IPS-15b (cell line): ENCODE measurements at regions not wholly inside any gene's neighbourhood (a gene's known extent, or its start where the extent isn't known, plus 50 kb on each side); places are given as distances from the start of the nearest gene placed in this dataset.

ENCODE experiments used
- H3K27me3 ChIP-seq: one replicate; pipeline ENCODE4 v1.6.1; 2013; ENCODE audit warnings: low read length; ENCODE audit not compliant: control insufficient read depth, insufficient read depth
- H3K36me3 ChIP-seq: one replicate; pipeline ENCODE4 v1.6.1; 2013; ENCODE audit warnings: low read length; ENCODE audit not compliant: control insufficient read depth, insufficient read depth
- H3K4me1 ChIP-seq: one replicate; pipeline ENCODE4 v1.6.1; 2013; ENCODE audit warnings: mild to moderate bottlenecking, low read length; ENCODE audit not compliant: control insufficient read depth, insufficient read depth
- H3K4me3 ChIP-seq: one replicate; pipeline ENCODE4 v1.5.1; 2013; ENCODE audit warnings: low read depth, low read length
- H3K9ac ChIP-seq: one replicate; pipeline ENCODE4 v1.6.1; 2013; ENCODE audit warnings: low read depth, mild to moderate bottlenecking, low read length
- H3K9me3 ChIP-seq: one replicate; pipeline ENCODE4 v1.6.1; 2013; ENCODE audit warnings: mild to moderate bottlenecking, low read length; ENCODE audit not compliant: control insufficient read depth, insufficient read depth

DNA sequence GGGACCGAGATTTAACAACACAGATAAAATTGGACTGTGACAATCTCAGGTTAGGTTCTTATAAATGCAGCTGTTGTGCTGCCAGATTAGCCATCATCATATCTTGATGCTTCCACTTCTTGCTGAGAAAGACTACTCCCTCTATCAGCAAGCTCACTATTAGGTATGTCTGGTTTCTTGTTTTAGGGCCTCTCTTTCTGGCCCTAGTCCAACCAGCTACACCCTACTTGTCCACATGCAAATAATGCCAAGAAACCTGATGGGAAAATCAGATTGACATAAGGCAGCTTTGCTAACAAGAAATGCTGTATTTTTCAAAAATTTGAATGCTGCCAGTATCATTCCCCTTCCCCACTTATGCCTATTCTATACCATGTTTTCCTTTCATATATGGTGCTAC lies 296.0 kb downstream of the RMST start:
- no peaks in the 10 kb centered on the region for H3K36me3 ChIP-seq
- H3K4me3 ChIP-seq = no peak overlapping the region

DNA sequence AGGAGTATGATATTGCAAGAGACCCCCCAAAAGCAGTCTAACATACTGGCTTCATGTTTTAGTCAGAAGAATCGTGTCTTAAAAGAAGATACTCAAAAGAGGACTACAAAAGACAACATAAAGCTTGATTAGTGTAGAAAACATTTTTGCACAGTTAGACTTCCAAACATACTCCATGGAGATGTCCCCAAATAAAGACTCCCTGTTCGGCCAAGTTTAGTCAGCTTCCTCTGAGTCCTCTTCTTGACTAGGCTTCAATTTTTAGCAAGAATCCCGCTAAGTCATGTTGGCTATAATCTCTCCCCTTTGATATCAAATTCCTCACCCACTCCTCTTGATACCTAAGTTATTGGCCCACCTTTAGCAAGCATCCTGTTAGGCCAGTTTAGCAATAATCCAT lies 298.0 kb downstream of the RMST start:
- no peak overlapping the region for H3K4me3 ChIP-seq
- H3K4me1 ChIP-seq = no peaks in the 10 kb centered on the region
- no peaks in the 10 kb centered on the region for H3K9me3 ChIP-seq
- no peak overlapping the region for H3K9ac ChIP-seq
- H3K27me3 ChIP-seq = no peaks in the 10 kb centered on the region
- H3K36me3 ChIP-seq = no peaks in the 10 kb centered on the region

More for the DNA sequence above, 296.0 kb downstream of the RMST start:
- Histone ChIP-seq H3K4me1 (no peaks in the 10 kb centered on the region), H3K9me3 (no peaks in the 10 kb centered on the region), H3K9ac (no peak overlapping the region), H3K27me3 (no peaks in the 10 kb centered on the region)

DNA sequence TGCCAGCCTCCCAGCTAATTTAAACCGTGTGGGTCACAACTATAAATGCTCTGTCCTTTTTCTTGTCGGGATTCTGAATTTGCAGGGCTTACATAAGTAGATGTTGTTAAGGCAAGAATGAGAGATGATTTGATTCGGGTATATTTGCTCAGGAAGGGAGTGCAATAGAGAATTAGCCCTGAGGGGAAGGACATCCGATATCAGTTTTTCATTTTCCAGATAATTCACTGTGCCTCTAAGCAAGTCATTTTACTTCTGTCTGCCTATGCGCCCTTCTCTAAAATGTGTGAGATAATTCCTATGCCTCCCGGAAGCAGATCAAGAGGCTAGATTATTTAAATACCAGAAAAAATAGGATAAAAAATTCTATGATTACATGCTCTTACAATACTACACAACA lies 300.5 kb downstream of the RMST start:
- H3K4me1 ChIP-seq = no peaks in the 10 kb centered on the region
- H3K9me3 ChIP-seq = no peaks in the 10 kb centered on the region
- H3K36me3 ChIP-seq = no peaks in the 10 kb centered on the region
- H3K27me3 ChIP-seq = no peaks in the 10 kb centered on the region
- H3K4me3 ChIP-seq = no peak overlapping the region
- no peak overlapping the region for H3K9ac ChIP-seq

DNA sequence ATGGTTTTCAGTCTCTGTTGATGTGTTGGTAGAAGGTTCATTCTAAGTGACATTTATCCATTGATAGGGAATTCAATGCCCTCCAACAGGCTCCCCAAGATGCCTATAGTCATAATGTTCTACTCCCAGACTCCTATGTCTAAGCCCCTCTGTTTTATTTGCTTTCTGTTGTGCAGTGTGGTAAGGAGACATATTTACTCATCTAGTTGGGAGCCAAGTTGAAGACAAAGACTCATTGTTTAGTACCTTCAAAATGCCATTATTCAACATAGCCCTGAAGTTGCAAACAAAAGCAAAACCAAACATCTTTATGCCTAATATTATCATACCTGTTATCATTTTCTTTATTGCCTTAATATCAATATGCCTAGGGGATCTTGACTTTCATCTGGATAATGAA lies 302.1 kb downstream of the RMST start:
- H3K4me3 ChIP-seq = no peak overlapping the region
- H3K4me1 ChIP-seq = no peaks in the 10 kb centered on the region
- no peaks in the 10 kb centered on the region for H3K9me3 ChIP-seq
- no peaks in the 10 kb centered on the region for H3K36me3 ChIP-seq
- H3K27me3 ChIP-seq = no peaks in the 10 kb centered on the region
- no peak overlapping the region for H3K9ac ChIP-seq

DNA sequence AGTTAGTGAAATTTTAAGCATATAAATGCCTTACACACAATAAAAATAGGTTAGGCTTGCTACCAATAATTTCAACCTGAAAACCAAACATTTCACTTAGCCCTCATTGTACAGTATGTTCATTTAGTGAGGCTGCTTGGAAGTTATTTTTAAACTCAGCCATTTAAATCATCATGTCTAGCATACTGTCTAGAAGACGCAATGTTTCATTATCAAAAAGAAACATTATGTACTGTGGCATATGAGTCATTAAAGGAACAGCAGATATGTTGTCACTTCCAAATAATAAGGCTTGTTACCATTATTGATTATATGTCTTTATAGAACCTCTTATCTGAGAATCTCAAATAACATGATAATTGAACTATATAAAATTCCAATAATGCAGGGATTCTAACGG lies 304.7 kb downstream of the RMST start:
- Histone ChIP-seq H3K4me3 (no peak overlapping the region), H3K9ac (no peak overlapping the region), H3K36me3 (no peaks in the 10 kb centered on the region), H3K27me3 (no peaks in the 10 kb centered on the region), H3K9me3 (no peaks in the 10 kb centered on the region), H3K4me1 (no peaks in the 10 kb centered on the region)

DNA sequence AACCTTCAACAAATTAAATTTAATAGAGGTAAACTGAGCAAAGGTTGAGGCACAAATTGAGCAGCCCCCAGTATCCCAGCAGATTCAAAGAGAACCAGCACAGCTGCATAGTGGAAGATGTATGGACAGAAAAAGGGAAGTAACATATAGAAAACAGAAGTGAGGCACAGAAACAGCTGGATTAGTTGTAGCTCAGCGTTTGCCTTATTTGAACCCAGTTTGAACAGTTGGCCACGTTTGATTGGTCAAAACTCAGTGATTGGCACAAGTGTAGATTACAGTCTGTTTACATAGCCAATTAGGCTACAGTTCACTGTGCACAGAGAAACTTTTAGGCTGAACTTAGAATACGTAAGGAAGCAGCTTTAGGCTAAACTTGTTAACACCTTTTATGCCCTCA lies 315.5 kb downstream of the RMST start:
- Histone ChIP-seq H3K9ac (no peak overlapping the region), H3K27me3 (no peaks in the 10 kb centered on the region), H3K4me1 (peaks cover 2% of the 10 kb centered on the region), H3K4me3 (no peak overlapping the region), H3K36me3 (peaks cover 5% of the 10 kb centered on the region), H3K9me3 (no peaks in the 10 kb centered on the region)

DNA sequence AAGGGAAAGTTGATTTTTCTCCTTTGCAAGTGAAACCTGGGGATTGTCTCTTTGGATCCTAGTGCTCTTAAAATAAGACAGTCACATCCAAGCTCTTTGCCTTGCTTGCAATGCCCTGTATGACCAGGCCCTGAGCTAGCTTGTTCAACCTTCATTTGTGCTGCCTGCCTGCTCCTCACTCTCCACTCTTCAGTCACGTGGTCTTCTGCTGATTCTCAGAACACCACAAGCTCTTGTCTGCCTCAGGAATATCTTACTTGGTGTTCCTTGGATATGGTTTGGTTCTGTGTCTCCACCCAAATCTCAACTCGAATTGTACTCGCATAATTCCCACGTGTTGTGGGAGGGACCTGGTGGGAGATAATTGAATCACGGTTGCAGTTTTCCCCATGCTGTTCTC lies 318.7 kb downstream of the RMST start:
- H3K4me3 ChIP-seq = no peak overlapping the region
- peaks cover 5% of the 10 kb centered on the region for H3K36me3 ChIP-seq
- no peaks in the 10 kb centered on the region for H3K9me3 ChIP-seq
- no peak overlapping the region for H3K9ac ChIP-seq
- peaks cover 5% of the 10 kb centered on the region for H3K4me1 ChIP-seq
- no peaks in the 10 kb centered on the region for H3K27me3 ChIP-seq

DNA sequence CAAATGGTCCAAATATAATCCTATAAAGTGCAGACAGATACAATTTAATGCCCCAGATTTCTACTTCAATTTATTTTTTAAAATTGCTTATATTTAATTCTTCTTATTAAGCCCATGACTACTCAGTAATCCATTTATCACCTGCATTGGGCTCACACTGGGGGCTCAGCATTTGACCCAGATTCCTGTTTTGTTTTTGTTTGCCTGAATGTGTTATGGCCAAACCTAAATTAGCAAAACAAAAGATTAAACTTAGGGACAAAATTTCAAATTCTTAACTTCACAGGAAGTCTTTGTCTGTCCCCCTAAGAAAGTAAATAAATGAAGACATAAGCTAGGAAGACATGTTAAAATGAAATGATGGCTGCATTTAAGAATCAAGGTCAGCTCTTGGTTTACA lies 322.3 kb downstream of the RMST start:
- Histone ChIP-seq H3K9ac (no peak overlapping the region), H3K9me3 (no peaks in the 10 kb centered on the region), H3K4me3 (no peak overlapping the region)

DNA sequence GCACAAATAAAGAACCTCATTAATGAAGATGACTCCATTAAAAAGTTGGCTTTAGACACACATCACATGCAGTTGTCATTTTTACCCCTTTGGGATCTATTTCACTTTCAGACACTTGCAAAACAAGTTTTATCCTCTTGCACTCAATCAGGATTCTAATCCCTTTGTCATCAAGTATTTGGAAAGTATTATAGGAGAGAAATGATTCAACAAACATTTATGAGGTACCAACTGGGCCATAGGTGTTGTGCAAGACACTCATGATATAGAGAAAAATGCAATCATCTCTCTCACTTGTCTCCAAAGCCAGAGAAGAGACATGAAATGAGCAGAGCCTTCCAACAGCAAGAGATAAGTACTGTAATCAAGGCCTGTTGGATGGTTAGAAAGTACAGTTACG lies 327.7 kb downstream of the RMST start:
- Histone ChIP-seq H3K9me3 (no peaks in the 10 kb centered on the region), H3K27me3 (no peaks in the 10 kb centered on the region), H3K4me3 (no peak overlapping the region), H3K9ac (no peak overlapping the region), H3K4me1 (no peaks in the 10 kb centered on the region), H3K36me3 (no peaks in the 10 kb centered on the region)

More for the DNA sequence above, 322.3 kb downstream of the RMST start:
- H3K36me3 ChIP-seq = no peaks in the 10 kb centered on the region
- H3K4me1 ChIP-seq = peaks cover 4% of the 10 kb centered on the region
- H3K27me3 ChIP-seq = no peaks in the 10 kb centered on the region

DNA sequence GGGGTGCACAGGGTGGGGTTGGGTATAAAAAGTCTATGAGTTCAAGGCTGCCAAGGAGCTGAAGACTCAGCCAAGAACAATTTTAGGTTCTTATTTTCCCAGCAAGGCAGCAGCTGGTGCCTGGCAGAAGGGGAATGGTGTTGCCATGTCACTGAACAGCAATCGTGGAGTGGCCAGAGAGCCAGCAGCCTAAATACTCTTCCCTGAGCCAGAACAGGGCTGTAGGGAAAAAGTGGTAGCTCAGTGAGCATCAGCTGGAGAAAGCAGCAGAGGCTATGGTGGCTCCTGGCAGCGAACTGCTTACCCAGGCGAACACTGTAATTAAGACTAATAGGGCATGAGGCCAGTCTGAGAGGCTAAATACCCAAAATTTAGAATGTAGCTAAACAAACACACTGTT lies 334.9 kb downstream of the RMST start:
- H3K27me3 ChIP-seq = no peaks in the 10 kb centered on the region
- no peaks in the 10 kb centered on the region for H3K36me3 ChIP-seq
- H3K4me3 ChIP-seq = no peak overlapping the region
- no peak overlapping the region for H3K9ac ChIP-seq
- no peaks in the 10 kb centered on the region for H3K9me3 ChIP-seq
- H3K4me1 ChIP-seq = peaks cover 2% of the 10 kb centered on the region

DNA sequence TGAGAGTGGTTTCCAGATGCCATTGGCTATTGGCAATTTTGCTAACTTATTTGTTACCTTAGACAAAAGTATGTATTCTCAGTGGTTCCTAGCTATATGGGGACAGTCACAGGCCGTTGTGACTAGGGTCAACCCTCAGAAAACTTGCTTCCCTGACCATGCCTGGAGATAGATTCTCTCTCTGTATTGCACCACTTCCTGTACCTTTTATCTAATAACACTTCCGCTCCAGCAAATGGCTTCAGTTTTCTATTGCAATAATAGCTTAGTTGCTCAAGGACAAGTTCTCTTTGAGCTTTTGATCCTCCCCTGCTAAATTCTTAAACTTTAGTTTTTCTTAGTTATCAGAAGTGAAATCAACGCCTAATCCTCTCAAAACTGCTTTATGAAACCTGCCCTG lies 338.0 kb downstream of the RMST start:
- H3K36me3 ChIP-seq = no peaks in the 10 kb centered on the region
- H3K9ac ChIP-seq = no peak overlapping the region
- no peaks in the 10 kb centered on the region for H3K9me3 ChIP-seq
- H3K4me1 ChIP-seq = peaks cover 11% of the 10 kb centered on the region
- H3K27me3 ChIP-seq = no peaks in the 10 kb centered on the region
- H3K4me3 ChIP-seq = no peak overlapping the region

DNA sequence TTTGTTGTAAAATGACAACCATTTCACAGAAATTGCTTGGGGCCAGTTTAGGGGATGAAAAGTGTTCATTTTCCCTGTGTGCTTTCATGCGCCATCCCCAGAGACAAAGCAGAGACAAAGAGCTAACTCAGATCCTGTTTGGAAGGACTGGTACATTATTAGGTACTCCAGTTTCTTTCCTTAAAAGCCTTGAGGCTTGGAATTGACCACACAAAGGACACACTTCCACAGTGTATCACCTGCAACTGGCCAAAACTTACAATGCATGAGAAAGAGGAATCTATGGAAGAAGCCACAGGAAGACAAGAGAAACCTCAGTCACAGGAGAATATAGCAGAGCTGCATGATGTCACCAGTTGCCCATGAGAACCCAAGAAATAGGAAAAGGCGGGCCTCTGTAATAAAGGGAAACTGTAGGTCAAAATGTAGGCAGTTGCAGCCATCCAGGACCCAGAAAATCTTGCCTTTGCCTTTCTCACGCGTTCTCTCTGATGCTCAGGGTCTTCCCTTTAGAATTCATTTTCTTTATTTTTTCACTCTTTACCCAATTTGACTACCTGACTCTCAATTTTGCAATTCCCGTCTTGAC lies 339.0 kb downstream of the RMST start:
- Histone ChIP-seq H3K9ac (no peak overlapping the region), H3K36me3 (no peaks in the 10 kb centered on the region), H3K4me3 (no peak overlapping the region), H3K4me1 (peaks cover 11% of the 10 kb centered on the region), H3K9me3 (no peaks in the 10 kb centered on the region), H3K27me3 (no peaks in the 10 kb centered on the region)
